CD1c-positive myeloid dendritic cell (primary cell): ENCODE measurements at regions not wholly inside any gene's neighbourhood (a gene's known extent, or its start where the extent isn't known, plus 50 kb on each side); places are given as distances from the start of the nearest gene placed in this dataset.
"Not testable (repeated sequence)": the region's sequence is repeated elsewhere in the genome, so short reads cannot be mapped to it uniquely, and the experiment has no call there.

Experiments
- DNase-seq: peaks from one replicate; pipeline ENCODE4 v3.0.0-alpha.2; 2016; ENCODE audit errors: extremely low spot score

DNA sequence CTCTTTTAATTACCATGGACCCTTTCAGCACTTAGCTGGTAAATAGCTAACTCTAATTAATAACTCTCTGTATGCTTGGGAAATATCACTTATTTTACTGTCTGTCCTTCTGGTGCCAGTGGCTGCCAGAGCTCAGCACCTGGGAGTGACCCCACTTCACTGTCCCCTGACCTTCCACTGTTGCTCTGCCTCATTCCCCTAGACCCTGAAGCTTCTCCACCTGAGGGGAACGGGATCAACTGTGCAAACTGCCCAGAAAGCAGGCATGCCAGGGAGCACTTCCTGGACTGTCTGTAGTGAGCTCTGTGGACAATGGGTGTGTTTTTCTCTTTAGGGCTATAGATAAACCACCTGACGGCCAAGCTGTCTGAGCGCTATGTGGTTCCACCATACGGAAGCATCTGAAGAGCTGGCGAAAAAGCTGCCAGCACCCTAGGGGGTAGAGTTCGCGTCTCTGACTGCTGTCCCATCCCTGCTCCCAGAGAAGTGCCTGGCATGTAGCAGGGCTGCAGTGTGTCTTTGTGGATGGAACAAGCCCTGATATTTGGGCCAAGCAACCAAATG is 106.3 kb upstream of the FOXA2 start:
- no peak for DNase-seq

DNA sequence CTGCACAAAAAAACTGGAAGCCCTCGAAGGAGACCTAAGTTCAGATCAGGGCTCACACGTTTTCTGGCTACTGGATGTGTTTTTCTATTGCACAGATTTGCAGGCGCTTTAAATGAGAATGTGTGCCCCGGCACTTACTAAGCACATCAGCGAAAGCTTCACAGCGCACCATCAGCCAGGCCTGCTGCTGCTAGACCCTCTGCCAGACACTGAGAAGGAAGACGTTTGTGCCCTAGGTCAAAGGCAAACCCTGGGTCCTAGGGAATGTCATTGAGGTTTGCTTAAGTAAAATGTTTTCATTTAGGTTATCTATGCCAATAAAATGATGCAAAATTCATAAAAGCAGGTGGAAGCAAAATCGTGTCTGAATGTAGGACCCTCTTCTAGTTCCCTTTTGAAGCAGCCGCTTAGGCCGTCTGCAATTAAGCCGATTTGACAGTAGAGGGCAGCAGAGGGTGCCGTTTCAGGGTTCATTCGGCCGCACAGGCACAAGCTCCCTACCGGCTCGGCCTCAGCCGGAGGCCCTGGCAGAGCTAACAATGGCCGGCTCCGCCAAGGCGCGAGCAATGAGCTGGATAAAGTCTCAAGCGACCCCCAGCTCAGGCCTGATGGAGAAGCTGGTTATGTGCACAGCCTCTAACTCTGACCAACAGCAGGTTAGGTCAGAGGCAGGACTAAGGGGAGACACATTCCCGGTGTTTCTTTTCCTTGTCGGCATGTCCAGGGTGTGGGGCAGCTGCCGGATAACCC is 107.2 kb upstream of the FOXA2 start:
- peak; percentile 82 for DNase-seq

DNA sequence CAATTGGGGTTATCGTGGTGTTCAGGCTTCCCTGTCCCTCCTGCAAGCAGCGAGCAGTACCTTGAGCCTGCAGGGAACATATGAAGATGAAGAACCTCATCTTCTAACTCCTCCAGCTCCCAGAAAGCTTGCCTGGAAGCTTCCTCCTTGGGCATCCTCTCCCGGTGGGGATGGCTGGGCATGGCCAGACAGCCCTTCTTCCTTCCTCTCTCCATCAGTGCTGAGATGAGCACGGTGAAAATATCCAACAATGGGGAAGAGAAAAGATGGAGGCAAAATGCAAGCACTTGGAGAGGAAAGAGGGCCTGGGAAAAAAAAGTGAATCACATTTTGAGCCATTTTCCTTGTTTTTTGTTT is 107.7 kb upstream of the FOXA2 start:
- no peak for DNase-seq

DNA sequence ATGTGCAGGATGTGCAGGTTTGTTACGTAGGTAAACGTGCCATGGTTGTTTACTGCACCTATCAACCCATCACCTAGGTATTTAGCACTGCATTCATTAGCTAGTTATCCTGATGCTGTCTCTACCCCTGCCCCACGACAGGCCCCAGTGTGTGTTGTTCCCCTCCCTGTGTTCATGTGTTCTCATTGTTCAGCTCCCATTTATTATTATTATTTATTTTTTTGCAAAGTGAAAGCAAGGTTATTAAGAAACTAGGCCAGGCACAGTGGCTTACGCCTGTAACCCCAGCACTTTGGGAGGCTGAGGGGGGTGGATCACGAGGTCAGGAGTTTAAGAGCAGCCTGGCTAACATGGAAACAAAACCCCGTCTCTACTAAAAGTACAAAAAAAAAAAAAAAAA is 108.2 kb upstream of the FOXA2 start:
- not testable (repeated sequence) for DNase-seq

DNA sequence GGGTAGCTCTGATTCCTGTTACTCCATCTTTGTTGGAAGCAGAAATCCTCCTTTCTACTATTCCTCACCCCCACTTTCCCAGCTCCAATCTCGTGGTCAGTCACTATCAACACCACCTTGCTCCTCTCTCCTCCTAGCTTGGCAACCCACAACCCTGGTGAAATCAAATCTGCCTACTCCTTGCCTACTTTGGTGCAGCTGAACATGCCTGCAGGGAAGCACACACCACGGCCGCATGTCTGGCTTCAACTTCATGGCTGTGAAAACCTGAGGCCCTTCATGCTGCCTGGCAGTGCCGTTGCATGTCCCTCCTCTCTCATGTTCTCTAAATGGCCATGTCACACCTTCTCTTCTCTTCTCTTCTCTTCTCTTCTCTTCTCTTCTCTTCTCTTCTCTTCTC is 112.4 kb upstream of the FOXA2 start:
- DNase-seq, result no peak

DNA sequence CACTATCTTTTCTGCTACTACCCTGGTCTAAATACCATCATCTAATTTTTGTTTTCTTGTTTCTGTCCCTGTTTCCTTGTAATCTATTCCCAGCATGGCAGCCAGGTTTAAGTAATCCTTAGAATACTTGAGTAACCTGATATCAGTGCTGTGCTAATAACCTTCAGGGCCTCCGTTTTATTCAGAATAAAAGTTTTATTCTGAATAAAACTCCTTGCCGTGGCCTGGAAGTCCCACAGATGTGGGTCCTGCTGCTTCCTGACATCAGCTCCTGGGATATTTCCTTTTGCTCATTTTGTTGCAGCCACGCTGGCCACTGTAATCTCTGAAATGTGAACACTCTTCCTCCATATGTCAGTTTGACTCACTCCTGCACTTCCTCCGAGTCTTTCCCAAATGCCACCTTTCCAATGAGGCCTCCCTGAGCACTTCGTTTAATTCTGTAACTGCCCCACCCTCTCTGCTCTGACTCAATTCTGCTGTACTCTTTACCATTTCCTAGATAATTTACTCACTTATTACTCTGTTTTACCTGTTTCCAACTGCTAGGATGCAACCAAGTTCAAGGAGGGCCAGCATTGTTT is 114.0 kb upstream of the FOXA2 start:
- no peak for DNase-seq

DNA sequence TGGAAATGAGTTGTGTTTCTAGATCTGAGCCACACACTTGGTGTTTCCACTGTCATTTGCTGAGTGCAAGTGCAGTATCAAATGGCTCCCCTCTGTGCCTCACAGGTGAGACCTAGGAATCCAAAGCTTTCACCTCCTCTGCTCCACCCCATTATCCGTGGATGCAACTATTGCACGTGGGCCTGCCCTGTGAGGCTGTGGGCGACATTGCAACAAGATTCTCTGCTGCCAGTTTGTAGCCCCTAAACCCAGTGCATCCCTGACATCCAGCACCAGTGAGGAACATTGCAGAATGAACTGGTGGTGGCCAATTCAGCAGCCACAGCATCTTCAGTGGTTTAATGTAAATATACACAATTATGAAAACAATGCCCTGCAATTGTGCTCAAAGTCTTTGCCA is 115.0 kb upstream of the FOXA2 start:
- DNase-seq, result no peak

DNA sequence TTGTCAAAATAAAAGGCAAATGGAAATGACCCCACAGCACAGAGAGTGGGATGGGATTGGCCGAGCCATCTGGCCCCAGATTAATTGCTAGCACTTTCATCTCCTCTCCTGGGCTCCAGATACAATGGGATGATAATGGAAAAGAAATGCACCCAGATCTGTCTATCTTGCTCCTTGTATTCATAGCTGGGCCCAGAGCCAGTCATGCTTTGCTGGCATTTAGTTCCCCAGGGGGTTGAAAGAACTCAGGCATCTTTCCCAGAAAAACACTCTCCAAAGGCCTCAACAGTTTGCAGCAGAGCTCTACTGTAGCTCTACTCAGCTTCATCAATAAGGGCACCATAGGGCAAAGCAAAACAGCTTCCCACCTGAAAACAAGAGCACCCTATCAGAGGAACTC is 116.0 kb upstream of the FOXA2 start:
- no peak for DNase-seq

DNA sequence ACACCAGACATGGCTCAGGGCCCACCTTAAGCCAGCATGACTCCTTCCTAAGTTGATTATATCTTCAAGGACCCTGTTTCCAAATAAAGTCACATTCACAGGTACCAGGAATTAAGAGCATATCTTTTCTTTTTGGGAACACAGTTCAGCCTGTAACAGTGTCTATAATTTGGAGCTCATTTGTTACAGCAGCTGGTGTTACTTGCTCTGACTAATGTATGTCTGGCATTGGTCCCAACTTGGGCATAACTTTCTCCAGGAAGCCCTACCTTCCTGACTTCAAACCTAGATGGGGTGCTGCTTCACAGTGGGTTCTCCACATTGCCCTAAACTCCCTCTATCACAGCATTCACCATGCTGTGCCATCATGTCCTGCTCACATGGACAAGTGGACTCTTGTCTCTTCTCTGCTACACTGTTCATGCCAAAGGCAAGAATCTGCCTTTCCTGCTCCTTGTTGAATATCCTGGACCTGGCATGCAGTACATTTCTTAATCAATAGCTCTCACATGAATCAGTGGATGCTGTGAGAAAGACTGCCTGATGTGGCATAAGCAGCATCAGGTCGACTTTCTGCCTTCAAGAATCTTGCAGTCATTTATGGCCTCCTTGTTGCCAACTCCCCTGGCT is 117.4 kb upstream of the FOXA2 start:
- DNase-seq, result no peak

DNA sequence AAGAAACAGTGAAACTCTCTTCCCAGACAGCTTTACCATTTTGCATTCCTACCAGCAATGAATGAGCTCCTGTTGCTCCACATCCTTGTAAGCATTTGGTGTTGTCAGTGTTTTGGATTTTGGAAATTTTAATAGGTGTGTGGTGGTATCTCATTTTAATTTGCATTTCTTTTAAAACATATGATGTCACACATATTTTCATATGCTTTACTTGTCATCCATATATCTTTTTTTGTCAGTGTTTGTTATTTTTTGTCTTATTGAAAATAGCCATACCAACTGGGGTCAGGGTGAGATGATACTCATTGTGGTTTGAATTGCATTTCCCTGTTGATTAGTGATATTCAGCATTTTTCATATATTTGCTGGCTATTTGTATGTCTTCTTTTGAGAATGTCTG is 119.5 kb upstream of the FOXA2 start:
- DNase-seq, result no peak

DNA sequence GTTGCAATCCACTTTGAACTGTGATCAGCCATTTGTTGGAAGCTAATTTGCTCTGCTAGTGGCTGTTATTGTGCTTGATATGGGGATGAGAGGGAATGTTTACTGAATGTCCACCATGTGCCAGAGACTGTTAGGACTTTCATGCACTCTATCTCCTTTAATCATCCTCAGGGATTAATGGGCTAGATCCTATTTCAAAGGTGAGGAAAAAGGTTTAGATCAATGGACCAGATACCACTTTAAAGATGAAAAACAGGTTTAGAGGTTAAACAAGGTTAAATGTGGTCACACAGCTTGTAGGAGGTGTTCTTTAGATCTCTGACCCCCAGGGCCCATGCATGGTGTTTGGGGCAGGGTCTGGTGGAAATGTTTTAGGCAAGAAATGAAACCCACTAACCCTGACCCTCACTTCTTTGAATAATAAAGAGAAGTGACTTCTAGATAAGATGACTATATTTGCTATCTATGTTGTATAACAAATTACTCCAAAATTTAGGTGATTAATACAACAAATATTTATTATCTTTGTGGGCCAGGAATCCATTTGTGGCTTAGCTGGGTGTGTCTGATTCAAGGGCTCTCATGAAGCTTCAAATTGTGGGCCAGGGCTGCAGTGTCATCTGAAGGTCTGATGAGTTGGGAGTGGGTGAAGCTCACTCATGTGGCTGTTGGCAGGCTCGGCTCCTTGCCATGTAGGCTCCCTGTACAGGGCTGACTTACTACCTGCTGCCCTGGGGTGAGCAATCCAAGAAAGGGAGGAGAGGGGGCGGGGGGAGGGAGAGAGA is 127.8 kb upstream of the FOXA2 start:
- DNase-seq, result no peak

DNA sequence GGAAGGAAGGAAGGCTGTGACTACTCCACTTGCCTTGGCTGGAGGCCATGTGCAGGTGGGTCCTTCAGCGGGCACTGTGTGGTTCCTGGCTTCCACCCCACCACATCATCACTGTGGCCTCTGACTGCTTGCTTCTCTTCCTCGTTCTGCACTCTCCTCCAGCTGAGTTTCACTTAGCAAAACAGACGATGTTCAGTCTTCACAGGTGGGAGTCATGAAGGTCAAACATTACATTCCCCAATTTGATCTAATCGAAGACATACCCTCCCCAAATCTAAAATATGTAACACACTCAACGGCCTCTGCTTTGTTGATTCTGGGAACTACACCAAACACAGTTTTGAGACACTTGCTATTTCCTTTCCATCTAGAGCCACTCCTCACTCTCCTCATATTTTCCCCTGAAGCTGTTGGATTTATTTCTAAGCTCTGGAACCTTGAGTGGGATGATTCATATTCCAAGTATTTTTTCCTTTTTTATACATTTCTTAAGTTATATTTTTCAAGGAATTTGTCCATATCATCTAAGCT is 132.5 kb upstream of the FOXA2 start:
- no peak for DNase-seq

DNA sequence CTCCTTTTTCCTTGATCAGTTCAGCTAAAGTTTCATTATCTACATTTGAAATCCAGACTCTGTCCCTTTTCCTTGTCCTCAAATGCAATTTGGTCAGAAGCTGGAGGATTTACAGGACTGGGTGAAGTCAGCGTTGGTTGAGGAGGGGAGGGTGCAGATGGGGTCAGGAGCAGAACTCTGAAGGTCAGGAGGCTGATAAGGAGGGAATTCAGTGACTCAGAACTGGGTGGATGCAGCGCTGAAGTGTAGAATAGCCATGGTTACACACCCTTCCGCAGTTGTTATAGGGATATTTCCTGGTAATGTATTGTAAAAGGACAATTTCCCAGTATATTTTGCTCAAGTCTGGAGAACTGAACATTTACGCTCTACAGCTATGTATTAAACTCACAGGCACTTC is 133.1 kb upstream of the FOXA2 start:
- no peak for DNase-seq

DNA sequence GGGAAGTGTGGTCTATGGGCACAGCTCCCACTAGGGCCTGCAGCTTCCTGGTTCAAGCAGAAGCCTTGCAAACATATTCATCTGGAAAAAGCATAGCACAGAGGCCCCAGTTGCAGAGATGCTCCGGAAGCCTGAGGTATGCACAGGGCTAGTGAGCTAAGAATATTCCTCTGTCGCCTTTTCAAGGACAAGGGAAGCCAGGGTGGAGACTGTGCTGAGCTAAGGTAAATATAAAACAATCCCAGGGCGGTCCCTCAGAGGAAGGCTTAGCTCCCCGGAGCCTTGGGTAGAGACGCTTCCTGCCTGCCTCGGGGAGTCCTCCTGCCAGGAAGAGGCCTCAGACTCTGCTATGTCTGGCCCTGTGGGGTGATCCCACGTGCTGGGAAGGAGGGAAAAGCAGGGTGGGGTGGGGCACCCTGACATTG is 134.8 kb upstream of the FOXA2 start:
- no peak for DNase-seq

DNA sequence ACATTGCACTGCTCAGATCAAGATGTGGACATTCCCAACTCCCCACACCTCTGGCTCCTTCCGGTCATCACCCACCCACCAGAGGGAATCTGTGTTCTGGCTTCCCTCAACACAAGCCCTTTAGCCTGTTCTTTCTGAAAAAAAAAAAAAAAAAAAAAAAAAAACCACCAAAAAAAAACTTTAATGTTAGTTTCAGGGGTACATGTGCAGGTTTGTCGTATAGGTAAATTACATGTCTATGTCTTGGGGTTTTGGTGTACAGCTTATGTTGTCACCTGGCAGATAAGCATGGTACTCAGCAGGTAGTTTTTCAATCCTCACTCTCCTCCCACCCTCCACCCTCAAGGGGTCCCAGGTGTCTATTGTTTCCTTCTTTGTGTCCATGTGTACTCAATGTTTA is 135.8 kb upstream of the FOXA2 start:
- no peak for DNase-seq

DNA sequence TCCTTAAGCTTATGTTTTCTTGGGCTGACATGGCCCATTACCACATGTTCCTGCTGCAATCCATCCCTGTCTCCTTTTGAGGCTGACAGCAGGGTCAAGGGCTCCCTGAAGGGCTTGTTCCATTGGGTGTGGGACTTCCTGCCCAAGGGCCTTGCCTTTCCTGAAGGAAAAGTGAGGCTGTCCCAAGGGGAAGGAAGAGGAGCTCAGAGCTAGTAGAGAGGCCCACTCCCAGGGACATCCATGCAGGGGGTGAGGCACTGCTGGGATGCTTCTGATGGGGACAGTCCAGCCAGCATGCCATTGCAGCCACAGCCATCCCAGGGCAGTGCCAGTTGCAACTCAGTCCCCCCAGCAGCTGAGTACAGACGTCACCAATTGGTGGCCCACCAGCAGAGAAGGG is 138.4 kb upstream of the FOXA2 start:
- no peak for DNase-seq

DNA sequence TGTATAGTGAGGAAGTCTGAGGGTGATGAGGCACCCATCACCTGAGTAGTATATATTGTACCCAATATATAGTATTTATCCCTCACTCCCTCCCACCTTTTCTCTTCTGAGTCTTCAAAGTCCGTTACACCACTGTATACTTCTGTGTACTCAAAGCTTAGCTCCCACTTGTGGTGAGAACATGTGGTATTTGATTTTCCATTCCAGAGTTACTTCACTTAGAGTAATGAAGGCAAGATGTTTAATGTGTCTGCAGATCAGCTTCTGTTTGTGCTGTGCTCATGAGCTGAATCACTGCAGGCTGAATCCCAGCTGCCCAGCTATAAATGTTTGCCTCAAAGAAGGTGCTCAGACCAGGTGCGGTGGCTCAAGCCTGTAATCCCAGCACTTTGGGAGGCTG is 139.3 kb upstream of the FOXA2 start:
- no peak for DNase-seq

DNA sequence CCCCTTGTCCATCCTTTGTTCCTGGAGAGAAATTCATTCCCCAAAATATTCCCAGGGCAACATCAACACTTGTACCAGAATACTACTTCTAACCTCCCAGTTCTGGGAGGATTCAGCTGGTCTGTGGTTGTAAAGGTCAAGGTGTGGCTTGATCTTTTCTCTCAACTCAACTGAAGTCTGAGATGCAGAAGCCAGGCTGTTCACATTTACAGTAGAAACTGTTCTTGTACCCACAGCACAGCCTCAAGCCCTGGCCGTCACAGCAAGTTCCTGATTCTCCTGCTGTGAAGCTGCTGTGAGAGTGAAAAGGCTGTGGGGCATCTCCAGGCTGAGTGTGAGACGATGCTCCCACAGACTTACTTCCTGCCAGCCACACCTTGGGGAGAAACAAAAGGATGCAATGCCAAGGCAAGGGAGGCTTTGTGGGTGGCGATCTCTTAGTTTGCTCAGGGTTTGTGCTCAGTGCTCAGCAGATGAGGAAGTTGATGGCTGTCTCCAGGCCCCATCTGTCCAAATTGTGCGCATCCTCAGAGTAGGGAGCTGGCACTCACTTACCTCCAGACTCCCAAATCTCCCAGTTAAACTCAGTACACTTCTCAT is 143.9 kb upstream of the FOXA2 start:
- no peak for DNase-seq

DNA sequence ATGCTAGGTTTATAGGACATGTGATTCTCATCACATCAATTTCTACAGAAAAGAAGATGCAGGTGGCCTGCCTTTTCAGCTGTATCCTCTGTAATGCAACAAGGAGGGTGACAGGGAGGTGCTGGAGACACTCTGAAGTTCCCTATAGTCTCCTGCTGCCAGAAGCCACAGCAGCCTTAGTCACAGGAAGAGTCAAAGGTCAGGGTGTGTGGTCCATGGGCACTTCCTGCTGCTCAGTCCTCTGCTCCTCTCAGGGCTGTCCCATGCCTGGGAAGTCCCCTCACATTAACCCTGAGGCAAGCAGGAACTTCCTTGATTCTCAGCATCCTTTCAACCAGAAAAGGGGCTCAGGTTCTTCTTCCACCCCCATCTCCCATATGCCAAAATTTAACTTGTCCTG is 144.8 kb upstream of the FOXA2 start:
- DNase-seq, result peak; percentile 47

DNA sequence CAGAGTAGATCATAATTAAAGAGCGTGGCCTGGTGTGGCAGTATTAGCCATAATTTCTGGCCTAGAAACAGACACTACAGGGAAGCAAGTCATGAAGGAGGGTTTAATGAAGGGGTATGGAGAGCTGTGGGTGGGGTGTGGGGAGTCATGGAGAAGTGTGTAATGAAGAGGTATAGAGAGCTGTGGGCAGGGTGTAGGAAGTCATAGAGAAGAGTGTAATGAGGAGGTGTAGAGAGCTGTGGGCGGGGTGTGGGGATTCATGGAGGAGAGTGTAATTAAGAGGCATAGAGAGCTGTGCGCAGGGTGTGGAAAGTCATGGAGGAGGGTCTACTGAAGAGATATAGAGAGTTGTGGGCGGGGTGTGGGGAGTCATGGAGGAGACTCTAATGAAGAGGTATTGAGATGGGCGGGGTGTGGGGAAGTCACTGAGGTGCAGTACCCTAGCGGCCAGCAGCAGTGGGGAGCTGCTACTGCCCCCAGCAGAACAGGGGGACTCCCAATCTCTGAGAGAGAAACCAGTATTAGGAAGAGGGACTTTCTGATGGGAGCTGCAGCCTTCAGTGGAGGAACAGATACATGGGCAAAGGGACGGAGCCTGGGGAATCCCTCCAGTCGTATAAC is 145.4 kb upstream of the FOXA2 start:
- no peak for DNase-seq

DNA sequence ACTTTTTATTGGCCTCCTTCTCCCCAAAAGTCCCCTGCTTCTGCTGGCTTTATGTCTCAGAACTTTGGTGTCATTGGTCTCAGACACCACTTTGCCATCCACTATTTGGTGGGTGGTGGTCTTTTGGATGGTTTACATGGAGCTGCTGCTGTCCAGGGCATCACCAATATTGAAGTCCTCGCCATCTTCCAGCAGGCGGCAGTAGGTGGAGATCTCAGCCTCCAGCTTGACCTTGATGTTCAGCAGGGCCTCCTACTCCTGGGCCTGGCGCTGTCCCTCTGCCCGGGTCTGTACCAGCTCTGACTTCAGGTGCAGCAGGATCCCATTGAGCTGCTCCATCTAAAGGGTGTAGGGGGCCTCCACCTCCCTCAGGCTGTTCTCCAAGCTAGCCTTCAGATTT is 148.4 kb upstream of the FOXA2 start:
- DNase-seq, result no peak
